BLaER1 (cell line): ENCODE measurements at regions not wholly inside any gene's neighbourhood (a gene's known extent, or its start where the extent isn't known, plus 50 kb on each side); places are given as distances from the start of the nearest gene placed in this dataset.

Experiments
- H3K27ac ChIP-seq: shearing (Covaris generic); formaldehyde crosslinking; 2 replicates; pipeline ENCODE4 v1.8.1; 2022
- H3K27me3 ChIP-seq: shearing (Covaris generic); formaldehyde crosslinking; 2 replicates; pipeline ENCODE4 v1.8.1; 2022
- H3K36me3 ChIP-seq: shearing (Covaris generic); formaldehyde crosslinking; 2 replicates; pipeline ENCODE4 v1.8.1; 2022
- H3K4me1 ChIP-seq: shearing (Covaris generic); formaldehyde crosslinking; 2 replicates; pipeline ENCODE4 v1.8.1; 2022
- H3K4me2 ChIP-seq: shearing (Covaris generic); formaldehyde crosslinking; 2 replicates; pipeline ENCODE4 v1.8.1; 2022
- H3K4me3 ChIP-seq: shearing (Covaris generic); formaldehyde crosslinking; 2 replicates; pipeline ENCODE4 v1.8.1; 2022
- H3K9ac ChIP-seq: shearing (Covaris generic); formaldehyde crosslinking; 2 replicates; pipeline ENCODE4 v1.8.1; 2022
- H3K9me3 ChIP-seq: shearing (Covaris generic); formaldehyde crosslinking; 2 replicates; pipeline ENCODE4 v1.8.1; 2022
- H4K20me1 ChIP-seq: shearing (Covaris generic); formaldehyde crosslinking; 2 replicates; pipeline ENCODE4 v1.8.1; 2022
- Cebpa-rat ChIP-seq: shearing (Covaris generic); IDR thresholded peaks from 2 replicates; pipeline ENCODE4 v1.8.1; 2022

- no peak overlapping the region for H3K27ac ChIP-seq
- no peak overlapping the region for H3K9ac ChIP-seq
- H3K9me3 ChIP-seq, result peaks cover 13% of the 10 kb centered on the region; the same call in 1 of the 2 replicates
- no peak overlapping the region for H3K4me3 ChIP-seq
- H3K27me3 ChIP-seq, result no peaks in the 10 kb centered on the region
- no peaks in the 10 kb centered on the region for H4K20me1 ChIP-seq
- no peak for TF ChIP-seq Cebpa-rat
- no peak overlapping the region for H3K4me2 ChIP-seq
- H3K36me3 ChIP-seq, result no peaks in the 10 kb centered on the region
- no peaks in the 10 kb centered on the region for H3K4me1 ChIP-seq
Measured at GRCh38 chr20:52542131-52542530, 350.6 kb upstream of the ZFP64 start.

GRCh38 chr20:52540509-52540908, 348.9 kb upstream of the ZFP64 start:
- Histone ChIP-seq H3K4me3 (no peak overlapping the region), H4K20me1 (no peaks in the 10 kb centered on the region), H3K4me1 (no peaks in the 10 kb centered on the region), H3K27me3 (no peaks in the 10 kb centered on the region), H3K4me2 (no peak overlapping the region), H3K9ac (no peak overlapping the region), H3K36me3 (no peaks in the 10 kb centered on the region), H3K27ac (no peak overlapping the region), H3K9me3 (peaks cover 13% of the 10 kb centered on the region; the same call in 1 of the 2 replicates)
- TF ChIP-seq Cebpa-rat, result no peak

GRCh38 chr20:52539891-52540290, 348.3 kb upstream of the ZFP64 start:
- H3K27ac ChIP-seq, result no peak overlapping the region
- H3K4me3 ChIP-seq, result no peak overlapping the region
- no peaks in the 10 kb centered on the region for H4K20me1 ChIP-seq
- H3K9ac ChIP-seq, result no peak overlapping the region
- H3K4me2 ChIP-seq, result no peak overlapping the region
- TF ChIP-seq Cebpa-rat, result no peak
- no peaks in the 10 kb centered on the region for H3K27me3 ChIP-seq
- peaks cover 13% of the 10 kb centered on the region; the same call in 1 of the 2 replicates for H3K9me3 ChIP-seq
- no peaks in the 10 kb centered on the region for H3K36me3 ChIP-seq
- no peaks in the 10 kb centered on the region for H3K4me1 ChIP-seq

- H3K27ac ChIP-seq, result no peak overlapping the region
- no peaks in the 10 kb centered on the region for H4K20me1 ChIP-seq
- H3K4me2 ChIP-seq, result no peak overlapping the region
- H3K9me3 ChIP-seq, result no peaks in the 10 kb centered on the region
- no peak overlapping the region for H3K9ac ChIP-seq
- H3K4me3 ChIP-seq, result no peak overlapping the region
- no peak for TF ChIP-seq Cebpa-rat
- no peaks in the 10 kb centered on the region for H3K4me1 ChIP-seq
- H3K27me3 ChIP-seq, result no peaks in the 10 kb centered on the region
- no peaks in the 10 kb centered on the region for H3K36me3 ChIP-seq
Measured at GRCh38 chr20:52536841-52537400, 345.3 kb upstream of the ZFP64 start.

- H3K27ac ChIP-seq, result no peak overlapping the region
- no peaks in the 10 kb centered on the region for H3K27me3 ChIP-seq
- no peak overlapping the region for H3K4me2 ChIP-seq
- H3K9ac ChIP-seq, result no peak overlapping the region
- H3K9me3 ChIP-seq, result no peaks in the 10 kb centered on the region
- no peaks in the 10 kb centered on the region for H4K20me1 ChIP-seq
- TF ChIP-seq Cebpa-rat, result no peak
- H3K4me1 ChIP-seq, result no peaks in the 10 kb centered on the region
- H3K4me3 ChIP-seq, result no peak overlapping the region
- H3K36me3 ChIP-seq, result no peaks in the 10 kb centered on the region
Measured at GRCh38 chr20:52536040-52536439, 344.5 kb upstream of the ZFP64 start.

GRCh38 chr20:52534616-52535015, 343.0 kb upstream of the ZFP64 start:
- H3K9ac ChIP-seq, result no peak overlapping the region
- no peaks in the 10 kb centered on the region for H3K27me3 ChIP-seq
- no peaks in the 10 kb centered on the region for H3K4me1 ChIP-seq
- H3K4me3 ChIP-seq, result no peak overlapping the region
- no peaks in the 10 kb centered on the region for H4K20me1 ChIP-seq
- no peaks in the 10 kb centered on the region for H3K9me3 ChIP-seq
- TF ChIP-seq Cebpa-rat, result no peak
- H3K27ac ChIP-seq, result no peak overlapping the region
- no peaks in the 10 kb centered on the region for H3K36me3 ChIP-seq
- no peak overlapping the region for H3K4me2 ChIP-seq

GRCh38 chr20:52533401-52533800, 341.8 kb upstream of the ZFP64 start:
- H3K27me3 ChIP-seq, result no peaks in the 10 kb centered on the region
- no peak overlapping the region for H3K4me3 ChIP-seq
- no peaks in the 10 kb centered on the region for H3K9me3 ChIP-seq
- H3K9ac ChIP-seq, result no peak overlapping the region
- H3K4me2 ChIP-seq, result no peak overlapping the region
- H3K36me3 ChIP-seq, result no peaks in the 10 kb centered on the region
- H3K4me1 ChIP-seq, result no peaks in the 10 kb centered on the region
- no peak for TF ChIP-seq Cebpa-rat
- no peak overlapping the region for H3K27ac ChIP-seq
- no peaks in the 10 kb centered on the region for H4K20me1 ChIP-seq

- H3K9ac ChIP-seq, result no peak overlapping the region
- no peaks in the 10 kb centered on the region for H3K27me3 ChIP-seq
- H3K9me3 ChIP-seq, result no peaks in the 10 kb centered on the region
- no peak overlapping the region for H3K4me3 ChIP-seq
- no peak for TF ChIP-seq Cebpa-rat
- H3K27ac ChIP-seq, result no peak overlapping the region
- no peak overlapping the region for H3K4me2 ChIP-seq
- H3K4me1 ChIP-seq, result no peaks in the 10 kb centered on the region
- no peaks in the 10 kb centered on the region for H3K36me3 ChIP-seq
- no peaks in the 10 kb centered on the region for H4K20me1 ChIP-seq
Measured at GRCh38 chr20:52532674-52533073, 341.1 kb upstream of the ZFP64 start.

GRCh38 chr20:52530571-52530970, 339.0 kb upstream of the ZFP64 start:
- Histone ChIP-seq H3K27me3 (no peaks in the 10 kb centered on the region), H3K4me3 (no peak overlapping the region), H3K4me2 (no peak overlapping the region), H3K27ac (no peak overlapping the region), H3K9ac (no peak overlapping the region), H3K9me3 (no peaks in the 10 kb centered on the region), H3K36me3 (no peaks in the 10 kb centered on the region), H3K4me1 (no peaks in the 10 kb centered on the region), H4K20me1 (no peaks in the 10 kb centered on the region)
- TF ChIP-seq Cebpa-rat, result no peak

- Histone ChIP-seq H3K9me3 (no peaks in the 10 kb centered on the region), H4K20me1 (no peaks in the 10 kb centered on the region), H3K9ac (no peak overlapping the region), H3K4me1 (no peaks in the 10 kb centered on the region), H3K27ac (no peak overlapping the region), H3K36me3 (no peaks in the 10 kb centered on the region), H3K4me3 (no peak overlapping the region), H3K4me2 (no peak overlapping the region), H3K27me3 (no peaks in the 10 kb centered on the region)
- no peak for TF ChIP-seq Cebpa-rat
Measured at GRCh38 chr20:52529826-52530225, 338.2 kb upstream of the ZFP64 start.

GRCh38 chr20:52524861-52525260, 333.3 kb upstream of the ZFP64 start:
- Histone ChIP-seq H3K36me3 (no peaks in the 10 kb centered on the region), H3K4me2 (no peak overlapping the region), H3K9ac (no peak overlapping the region), H4K20me1 (no peaks in the 10 kb centered on the region), H3K27ac (no peak overlapping the region), H3K27me3 (no peaks in the 10 kb centered on the region), H3K4me3 (no peak overlapping the region), H3K4me1 (no peaks in the 10 kb centered on the region), H3K9me3 (peaks cover 19% of the 10 kb centered on the region)
- TF ChIP-seq Cebpa-rat, result no peak
